GM19372 (cell line): ENCODE measurements at regions not wholly inside any gene's neighbourhood (a gene's known extent, or its start where the extent isn't known, plus 50 kb on each side); places are given as distances from the start of the nearest gene placed in this dataset.

Source experiments
- ATAC-seq: cut with Tn5 transposase; IDR thresholded peaks from one replicate; pipeline ENCODE4 v1.9.1; 2021; ENCODE audit warnings: mild to moderate bottlenecking, low read depth, moderate library complexity; ENCODE audit not compliant: unreplicated experiment

GRCh38 chr15:35911052-35911777 lies 365.2 kb upstream of the DPH6 start:
- ATAC-seq = no peak

- ATAC-seq = no peak
Observed at GRCh38 chr15:35912196-35912595, 366.2 kb upstream of the DPH6 start.

GRCh38 chr15:35914573-35914972 lies 368.6 kb upstream of the DPH6 start:
- ATAC-seq = no peak

GRCh38 chr15:35921046-35921445 lies 375.1 kb upstream of the DPH6 start:
- ATAC-seq = no peak

- ATAC-seq = no peak
Observed at GRCh38 chr15:35925275-35926006, 379.5 kb upstream of the DPH6 start.

GRCh38 chr15:35926007-35926380 lies 380.0 kb upstream of the DPH6 start:
- no peak for ATAC-seq

GRCh38 chr15:35928847-35929246 lies 382.9 kb upstream of the DPH6 start:
- ATAC-seq = no peak

- ATAC-seq = peak; percentile 61
Observed at GRCh38 chr15:35929740-35930444, 383.9 kb upstream of the DPH6 start.

GRCh38 chr15:35931799-35932341 lies 385.9 kb upstream of the DPH6 start:
- no peak for ATAC-seq

GRCh38 chr15:35932531-35932930 lies 386.6 kb upstream of the DPH6 start:
- no peak for ATAC-seq

- no peak for ATAC-seq
Observed at GRCh38 chr15:35933531-35933930, 387.6 kb upstream of the DPH6 start.

GRCh38 chr15:35934383-35935049 lies 388.6 kb upstream of the DPH6 start:
- no peak for ATAC-seq

- no peak for ATAC-seq
Observed at GRCh38 chr15:35936284-35936683, 390.3 kb upstream of the DPH6 start.

- ATAC-seq = no peak
Observed at GRCh38 chr15:35937380-35937779, 391.4 kb upstream of the DPH6 start.

GRCh38 chr15:35944945-35945585 lies 399.1 kb upstream of the DPH6 start:
- no peak for ATAC-seq

- ATAC-seq = no peak
Observed at GRCh38 chr15:35953424-35953823, 407.5 kb upstream of the DPH6 start.

GRCh38 chr15:35956056-35956455 lies 410.1 kb upstream of the DPH6 start:
- no peak for ATAC-seq

- ATAC-seq = no peak
Observed at GRCh38 chr15:35958021-35958420, 412.1 kb upstream of the DPH6 start.

- ATAC-seq = no peak
Observed at GRCh38 chr15:35958975-35959374, 413.0 kb upstream of the DPH6 start.

- ATAC-seq = no peak
Observed at GRCh38 chr15:35963326-35963725, 417.4 kb upstream of the DPH6 start.
